GM21360 (cell line): ENCODE measurements at regions not wholly inside any gene's neighbourhood (a gene's known extent, or its start where the extent isn't known, plus 50 kb on each side); places are given as distances from the start of the nearest gene placed in this dataset.
"Not testable (repeated sequence)": the region's sequence is repeated elsewhere in the genome, so short reads cannot be mapped to it uniquely, and the experiment has no call there.

ENCODE experiments used
- ATAC-seq: cut with Tn5 transposase; IDR thresholded peaks from one replicate; pipeline ENCODE4 v1.9.1; 2021; ENCODE audit warnings: mild to moderate bottlenecking, moderate library complexity; ENCODE audit not compliant: unreplicated experiment

- ATAC-seq, result no peak
Measured at GRCh38 chr3:59244343-59244742, 194.5 kb upstream of the CFAP20DC start.

- no peak for ATAC-seq
Measured at GRCh38 chr3:59243476-59243875, 193.7 kb upstream of the CFAP20DC start.

DNA sequence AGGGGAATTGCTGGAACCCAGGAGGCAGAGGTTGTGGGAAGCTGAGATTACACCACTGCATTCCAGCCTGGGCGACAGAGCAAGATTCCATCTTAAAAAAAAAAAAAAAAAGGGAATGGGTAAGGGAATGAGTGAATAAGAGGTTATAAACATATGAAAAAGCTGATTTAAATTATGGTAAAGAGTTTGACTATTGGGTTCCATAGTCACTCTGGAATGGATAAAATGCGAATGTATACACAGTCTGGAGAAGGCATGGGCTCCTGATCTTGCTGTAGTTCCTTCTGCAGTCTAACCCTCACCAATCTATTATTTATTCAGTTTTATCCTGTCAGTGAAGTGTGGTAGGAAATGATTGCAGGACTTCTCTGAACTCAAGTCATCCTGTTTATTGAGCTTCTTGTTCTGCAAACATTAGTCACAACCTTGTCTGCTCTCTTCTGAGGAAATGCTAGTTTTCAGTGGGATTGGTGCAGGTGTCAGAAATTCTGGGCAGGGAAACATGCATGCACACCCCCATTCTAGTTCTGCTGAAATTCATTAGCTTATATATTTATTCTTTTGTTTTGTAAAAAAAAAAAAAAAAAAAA lies 190.9 kb upstream of the CFAP20DC start:
- ATAC-seq, result no peak

DNA sequence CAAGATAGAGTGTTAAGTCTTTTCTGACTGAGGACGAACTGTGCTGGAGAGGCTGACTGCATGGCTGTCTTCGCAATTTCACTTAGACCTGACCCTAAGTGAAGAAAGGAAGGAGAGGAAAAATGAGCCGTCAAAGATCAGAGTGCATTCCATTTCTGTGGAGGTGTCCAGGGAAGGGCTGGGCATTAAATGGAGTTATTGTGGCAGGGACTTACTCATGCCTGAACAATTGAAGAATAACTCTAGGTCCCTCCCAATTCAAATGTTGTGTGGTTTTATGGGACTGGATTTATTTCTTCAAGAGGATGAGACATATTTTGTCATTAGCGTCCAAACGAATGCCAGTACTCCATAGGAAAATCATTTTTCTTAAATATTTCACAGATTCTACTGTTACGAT lies 187.3 kb upstream of the CFAP20DC start:
- ATAC-seq, result no peak

GRCh38 chr3:59235634-59236012 lies 185.8 kb upstream of the CFAP20DC start:
- peak; percentile 63 for ATAC-seq

GRCh38 chr3:59234884-59235633 lies 185.2 kb upstream of the CFAP20DC start:
- peak; percentile 35 for ATAC-seq

DNA sequence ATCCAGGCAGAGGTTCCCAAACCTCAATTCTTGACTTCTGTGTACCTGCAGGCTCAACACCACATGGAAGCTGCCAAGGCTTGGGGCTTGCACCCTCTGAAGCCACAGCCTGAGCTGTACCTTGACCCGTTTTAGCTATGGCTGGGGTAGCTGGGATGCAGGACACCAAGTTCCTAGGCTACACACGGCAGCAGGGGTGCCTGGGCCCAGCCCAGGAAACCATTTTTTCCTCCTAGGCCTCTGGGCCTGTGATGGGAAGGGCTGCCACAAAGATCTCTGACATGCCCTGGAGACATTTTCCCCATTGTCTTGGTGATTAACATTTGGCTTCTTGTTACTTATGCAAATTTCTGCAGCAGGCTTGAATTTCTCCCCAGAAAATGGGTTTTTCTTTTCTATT lies 180.6 kb upstream of the CFAP20DC start:
- ATAC-seq, result not testable (repeated sequence)

- ATAC-seq, result no peak
Measured at GRCh38 chr3:59213860-59214259, 164.0 kb upstream of the CFAP20DC start.

DNA sequence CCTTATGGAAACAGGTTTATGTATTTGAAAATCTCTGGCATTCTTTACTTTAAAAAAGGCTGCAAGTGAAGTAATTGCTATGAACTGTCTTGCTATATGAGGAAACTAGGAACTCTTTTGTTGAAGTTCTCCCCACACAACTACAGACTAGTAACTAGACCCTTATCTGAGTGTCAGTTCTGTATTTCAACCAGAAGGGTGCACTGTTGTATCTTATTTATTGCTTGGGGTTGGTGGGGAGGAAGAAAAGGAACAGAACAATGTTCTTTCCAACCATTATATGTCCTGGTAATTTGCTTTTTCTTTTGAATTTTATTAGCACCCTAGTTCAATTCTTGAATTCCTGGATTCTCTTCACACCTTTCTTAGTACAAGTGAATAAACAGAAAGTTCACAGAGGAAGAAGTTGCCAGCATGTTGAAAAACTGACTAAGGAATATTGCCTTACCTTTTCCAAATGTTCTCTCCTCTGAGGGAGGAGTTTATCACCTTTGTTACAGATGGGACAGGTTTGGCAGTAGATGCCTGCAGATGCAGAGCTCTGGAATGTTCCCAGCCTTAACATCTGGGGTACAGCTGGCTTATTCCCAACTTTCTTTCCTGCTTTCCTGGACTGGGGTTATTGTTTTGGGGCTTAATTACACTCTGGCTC lies 162.4 kb upstream of the CFAP20DC start:
- no peak for ATAC-seq

GRCh38 chr3:59210260-59210659 lies 160.4 kb upstream of the CFAP20DC start:
- no peak for ATAC-seq

GRCh38 chr3:59192473-59192872 lies 142.6 kb upstream of the CFAP20DC start:
- ATAC-seq, result no peak

DNA sequence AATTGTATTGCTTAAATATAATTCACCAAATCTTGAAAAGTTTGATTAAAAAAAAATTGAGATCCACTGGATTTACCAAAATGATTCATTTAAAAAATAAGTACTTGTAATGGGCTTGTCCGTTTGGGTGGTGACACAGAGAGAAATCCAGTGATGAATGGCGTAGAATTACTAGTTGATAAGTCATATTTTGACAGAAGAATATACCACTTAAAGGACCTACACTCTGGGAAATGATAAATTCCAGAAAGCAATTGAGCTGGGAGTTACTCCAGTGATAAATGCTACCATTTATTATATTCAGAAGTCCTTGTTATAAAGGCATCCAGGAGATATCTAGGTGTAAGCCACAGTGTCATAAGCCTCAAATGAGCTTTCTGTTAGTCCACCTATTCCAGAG lies 141.8 kb upstream of the CFAP20DC start:
- ATAC-seq, result no peak

GRCh38 chr3:59189939-59190338 lies 140.1 kb upstream of the CFAP20DC start:
- ATAC-seq, result no peak

DNA sequence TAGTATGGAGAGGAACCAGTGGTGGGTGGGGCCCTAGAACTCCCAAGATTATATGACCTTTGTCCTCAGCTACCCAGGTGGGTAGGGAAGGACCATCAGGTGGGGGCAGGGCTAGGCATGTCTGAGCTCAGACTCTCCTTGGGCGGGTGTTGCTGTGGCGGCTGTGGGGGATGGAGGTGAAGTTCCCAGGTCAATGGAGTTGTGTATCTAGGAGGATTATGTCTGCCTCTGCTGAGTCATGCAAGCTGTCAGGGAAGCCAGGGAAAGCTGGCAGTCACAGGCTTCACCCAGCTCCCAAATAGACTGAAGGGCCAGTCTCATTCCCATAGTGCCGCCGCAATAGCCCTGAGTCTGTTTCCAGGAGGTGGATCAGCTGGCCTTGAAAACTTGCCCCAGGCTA lies 139.7 kb upstream of the CFAP20DC start:
- no peak for ATAC-seq

DNA sequence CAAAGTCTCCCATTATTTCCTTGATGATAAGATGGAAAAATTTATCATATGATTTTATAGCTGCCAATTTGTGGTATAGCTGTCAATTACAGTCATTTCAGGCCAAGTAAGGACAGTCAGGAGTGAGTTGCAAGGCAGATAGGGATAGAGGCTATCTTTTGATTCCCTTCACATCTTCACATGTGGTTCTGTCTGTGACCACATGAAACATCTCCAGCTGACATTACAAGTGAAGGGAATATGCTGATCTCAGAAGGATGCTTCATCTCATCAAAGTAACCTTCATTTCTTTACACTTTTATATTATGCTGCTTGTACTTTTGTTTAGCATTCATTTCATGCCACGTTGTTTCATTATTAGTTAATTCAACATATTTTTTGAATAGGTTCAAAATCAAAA lies 136.9 kb upstream of the CFAP20DC start:
- no peak for ATAC-seq

GRCh38 chr3:59185591-59186369 lies 136.0 kb upstream of the CFAP20DC start:
- no peak for ATAC-seq

DNA sequence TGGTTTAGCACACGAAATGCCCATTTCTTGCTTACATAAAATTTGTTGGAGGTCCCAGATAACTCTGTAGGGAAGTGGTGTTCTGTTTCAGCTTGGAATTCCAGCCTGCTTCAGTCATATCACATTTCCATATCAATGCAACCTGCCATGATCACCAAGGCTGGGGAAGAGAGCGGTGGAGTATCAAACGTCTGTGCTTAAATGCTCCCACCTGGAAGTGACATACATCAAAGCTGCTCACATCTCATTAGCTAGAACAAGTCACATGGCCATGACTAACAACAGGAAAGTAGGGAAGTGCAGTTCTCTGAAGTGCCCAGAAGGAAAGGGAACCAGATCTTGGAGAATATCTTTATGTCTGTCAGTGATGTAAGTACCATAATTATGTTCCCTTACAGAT lies 130.2 kb upstream of the CFAP20DC start:
- ATAC-seq, result no peak

DNA sequence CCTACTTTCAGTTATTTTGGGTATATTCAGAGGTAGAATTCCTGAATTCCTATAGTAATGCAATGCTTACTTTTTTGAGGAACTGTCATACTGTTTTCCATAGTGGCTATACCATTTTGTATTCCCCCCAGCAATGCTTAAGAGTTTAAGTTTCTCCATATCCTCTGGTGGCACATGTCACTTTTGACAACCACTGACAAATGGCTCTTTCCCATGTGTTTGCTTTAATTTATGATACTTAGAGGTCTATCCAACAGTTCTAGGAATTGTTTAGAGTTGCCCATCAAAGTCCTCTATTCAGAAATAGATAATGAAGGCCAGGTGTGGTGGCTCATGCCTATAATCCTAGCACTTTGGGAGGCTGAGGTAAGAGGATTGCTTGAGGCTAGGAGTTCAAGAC lies 128.9 kb upstream of the CFAP20DC start:
- no peak for ATAC-seq

- no peak for ATAC-seq
Measured at GRCh38 chr3:59171491-59171890, 121.7 kb upstream of the CFAP20DC start.

- not testable (repeated sequence) for ATAC-seq
Measured at GRCh38 chr3:59170166-59170565, 120.3 kb upstream of the CFAP20DC start.

DNA sequence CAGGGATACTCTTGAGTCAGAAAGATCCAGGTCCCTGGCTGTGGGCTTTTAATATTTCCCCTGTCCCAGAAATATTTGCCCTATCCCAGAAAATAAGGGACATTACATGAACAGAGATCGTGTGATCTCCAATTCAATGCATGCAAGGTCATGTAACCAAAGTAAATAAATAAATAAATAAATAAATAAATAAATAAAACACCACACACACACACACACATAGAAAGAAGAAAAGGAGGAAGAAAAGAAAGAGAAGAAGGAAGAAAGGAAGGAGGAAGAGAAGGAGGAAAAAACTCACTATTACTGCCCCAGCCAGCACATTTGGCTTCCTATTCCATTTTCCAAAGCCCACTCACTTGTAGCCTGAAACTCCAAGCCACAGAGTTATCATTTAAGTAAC lies 117.9 kb upstream of the CFAP20DC start:
- ATAC-seq, result no peak

DNA sequence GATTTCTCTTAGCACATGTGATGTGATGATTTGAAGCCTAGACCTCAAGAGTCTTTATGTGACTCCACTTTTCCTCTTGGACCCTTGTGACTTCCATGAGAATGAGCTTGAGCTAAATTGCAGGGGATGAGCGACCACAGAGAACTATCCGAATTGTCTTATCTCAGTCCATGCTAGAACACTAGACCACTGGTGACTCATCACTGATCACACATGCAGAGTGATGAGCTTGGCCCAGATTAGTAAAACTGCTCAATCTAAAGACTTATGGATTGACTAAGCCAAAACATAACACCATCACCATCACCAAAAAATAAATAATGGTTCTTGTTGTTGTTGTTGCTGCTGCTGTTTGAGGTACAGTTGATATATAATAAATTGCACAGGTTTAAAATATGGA lies 114.1 kb upstream of the CFAP20DC start:
- no peak for ATAC-seq
